ENCODE measurements at regions not wholly inside any gene's neighbourhood (a gene's known extent, or its start where the extent isn't known, plus 50 kb on each side); places are given as distances from the start of the nearest gene placed in this dataset.
"Not testable (repeated sequence)": the region's sequence is repeated elsewhere in the genome, so short reads cannot be mapped to it uniquely, and the experiment has no call there.

- no peak for DNase-seq (ENCODE audit: low read depth in 3 of 3, low spot score in 1 of 3)
Observed at GRCh38 chr6:5838656-5839396, 167.9 kb downstream of the NRN1 start.

- DNase-seq (ENCODE audit: low read depth in 3 of 3, low spot score in 1 of 3) = no peak
Observed at GRCh38 chr6:5837323-5837722, 169.4 kb downstream of the NRN1 start.

GRCh38 chr6:5836597-5836996, 170.1 kb downstream of the NRN1 start:
- DNase-seq (ENCODE audit: low read depth in 3 of 3, low spot score in 1 of 3) = not testable (repeated sequence)

- no peak for DNase-seq (ENCODE audit: low read depth in 3 of 3, low spot score in 1 of 3)
Observed at GRCh38 chr6:5833120-5833519, 173.6 kb downstream of the NRN1 start.

GRCh38 chr6:5832668-5833067, 174.1 kb downstream of the NRN1 start:
- DNase-seq (ENCODE audit: low read depth in 3 of 3, low spot score in 1 of 3) = no peak

- DNase-seq (ENCODE audit: low read depth in 3 of 3, low spot score in 1 of 3) = peak in 2 of 3 donors; percentile 3 to 10
Observed at GRCh38 chr6:5831219-5831862, 175.4 kb downstream of the NRN1 start.

- no peak for DNase-seq (ENCODE audit: low read depth in 3 of 3, low spot score in 1 of 3)
Observed at GRCh38 chr6:5828296-5828695, 178.4 kb downstream of the NRN1 start.

GRCh38 chr6:5827056-5827904, 179.4 kb downstream of the NRN1 start:
- DNase-seq (ENCODE audit: low read depth in 3 of 3, low spot score in 1 of 3) = no peak

- not testable (repeated sequence) for DNase-seq (ENCODE audit: low read depth in 3 of 3, low spot score in 1 of 3)
Observed at GRCh38 chr6:5824382-5824983, 182.2 kb downstream of the NRN1 start.
